K562 (cell line): ENCODE measurements at regions not wholly inside any gene's neighbourhood (a gene's known extent, or its start where the extent isn't known, plus 50 kb on each side); places are given as distances from the start of the nearest gene placed in this dataset.

Source experiments
- CHCHD3 ChIP-seq: fragments of 250-450 bp; sonication (Bioruptor Pico); IDR thresholded peaks from 2 replicates; pipeline ENCODE4 v2.1.2; 2022; ENCODE audit warnings: mild to moderate bottlenecking
- CTCF ChIP-seq, 3 experiments: IDR thresholded peaks in 2 of 3; conservative IDR thresholded peaks in 1 of 3; 2 replicates each; pipeline ENCODE4 v1.5.1; 2011 to 2012; ENCODE audit warnings: low read length in 3 of 3, mild to moderate bottlenecking in 3 of 3, control low read depth in 2 of 3, improper control_type of control experiment in 1 of 3, inconsistent platforms in 1 of 3, low read depth in 1 of 3, mixed read lengths in 1 of 3, moderate library complexity in 1 of 3; ENCODE audit not compliant: insufficient read depth in 2 of 3
- ETV6 ChIP-seq, 3 experiments: fragments of 150-350 bp in 1 of 3; sonication (generic) in 1 of 3; formaldehyde crosslinking in 1 of 3; IDR thresholded peaks; 2 replicates each; pipeline versions ENCODE4 v1.6.1 to v1.8.0; 2014 to 2022; ENCODE audit warnings: borderline replicate concordance in 2 of 3, low read depth in 2 of 3, antibody characterized with exemption in 1 of 3, low read length in 1 of 3, mild to moderate bottlenecking in 1 of 3, missing genetic modification reagents in 1 of 3
- PHF8 ChIP-seq: fragments of 200-600 bp; sonication (generic); IDR thresholded peaks from 2 replicates; pipeline ENCODE4 v1.6.1; 2012; ENCODE audit warnings: mixed run types, mild to moderate bottlenecking, inconsistent platforms, low read length, moderate library complexity, borderline replicate concordance
- POLR2A ChIP-seq: fragments of 450-650 bp; conservative IDR thresholded peaks from 2 replicates; pipeline ENCODE4 v1.6.1; 2016
- RAD21 ChIP-seq, 2 experiments: fragments of 250-450 bp in 1 of 2; fragments of 450-650 bp in 1 of 2; sonication (Bioruptor Pico) in 1 of 2; formaldehyde crosslinking in 1 of 2; IDR thresholded peaks in 1 of 2; conservative IDR thresholded peaks in 1 of 2; 2 replicates each; pipeline versions ENCODE4 v1.4.0 to v1.8.0; 2020 to 2022; ENCODE audit warnings: mild to moderate bottlenecking in 2 of 2, moderate library complexity in 1 of 2
- SMC3 ChIP-seq: conservative IDR thresholded peaks from 2 replicates; pipeline ENCODE4 v1.6.1; 2011; ENCODE audit warnings: low read depth, low read length, improper control_type of control experiment; ENCODE audit not compliant: insufficient read depth
- STAT5A ChIP-seq: IDR thresholded peaks from 2 replicates; pipeline ENCODE4 v1.6.1; 2012; ENCODE audit warnings: low read length, inconsistent platforms, borderline replicate concordance
- USF1 ChIP-seq: sonication (generic); formaldehyde crosslinking; IDR thresholded peaks from 2 replicates; pipeline ENCODE4 v1.9.0; 2022; ENCODE audit warnings: mild to moderate bottlenecking, missing genetic modification reagents

GRCh38 chr9:115398313-115398650 lies 280.3 kb upstream of the TNC start:
- TF ChIP-seq CTCF (IDR thresholded peaks at IDR 0.05 in 2 of 3, conservative IDR thresholded peaks at IDR 0.05 in 1 of 3; ENCODE audit: insufficient read depth in 2 of 3, low read depth in 1 of 3, low read length in 3 of 3): no peak
- TF ChIP-seq RAD21 (CRISPR knock-in tag; conservative IDR thresholded peaks at IDR 0.05 in 1 of 2, IDR thresholded peaks at IDR 0.05 in 1 of 2): no peak
- no peak for TF ChIP-seq POLR2A
- no peak for TF ChIP-seq CHCHD3
- TF ChIP-seq SMC3: no peak
- no peak for TF ChIP-seq PHF8
- no peak for TF ChIP-seq STAT5A
- TF ChIP-seq USF1 (CRISPR knock-in tag): no peak
- no peak for TF ChIP-seq ETV6 (IDR thresholded peaks at IDR 0.05; ENCODE audit: borderline replicate concordance in 1 of 2, low read depth in 2 of 2, low read length in 1 of 2)
- TF ChIP-seq ETV6 (CRISPR knock-in tag; IDR thresholded peaks at IDR 0.05; ENCODE audit: borderline replicate concordance): no peak
